ENCODE measurements at regions not wholly inside any gene's neighbourhood (a gene's known extent, or its start where the extent isn't known, plus 50 kb on each side); places are given as distances from the start of the nearest gene placed in this dataset.
A peak's percentile ranks its signal among the peaks of the same experiment; 100 is the strongest.

- no peak for DNase-seq (ENCODE audit: low spot score)
- no peak overlapping the region for H3K27ac ChIP-seq
- no peak overlapping the region for H3K4me3 ChIP-seq
- peak; percentile 89 for TF ChIP-seq CTCF (IDR thresholded peaks at IDR 0.05)
Observed at GRCh38 chr20:4607287-4607713, 79.0 kb upstream of the PRNP start.

- Histone ChIP-seq H3K27ac (no peak overlapping the region), H3K4me3 (no peak overlapping the region)
- TF ChIP-seq CTCF (IDR thresholded peaks at IDR 0.05), result no peak
- DNase-seq (ENCODE audit: low spot score), result no peak
Observed at GRCh38 chr20:4606051-4606450, 80.2 kb upstream of the PRNP start.

GRCh38 chr20:4605166-4605565 is 81.1 kb upstream of the PRNP start:
- no peak for TF ChIP-seq CTCF (IDR thresholded peaks at IDR 0.05)
- Histone ChIP-seq H3K27ac (no peak overlapping the region), H3K4me3 (no peak overlapping the region)
- no peak for DNase-seq (ENCODE audit: low spot score)

- no peak overlapping the region for H3K4me3 ChIP-seq
- no peak for DNase-seq (ENCODE audit: low spot score)
- no peak for TF ChIP-seq CTCF (IDR thresholded peaks at IDR 0.05)
- H3K27ac ChIP-seq, result no peak overlapping the region
Observed at GRCh38 chr20:4604580-4604979, 81.7 kb upstream of the PRNP start.

GRCh38 chr20:4603724-4604123 is 82.5 kb upstream of the PRNP start:
- H3K27ac ChIP-seq, result no peak overlapping the region
- TF ChIP-seq CTCF (IDR thresholded peaks at IDR 0.05), result no peak
- no peak for DNase-seq (ENCODE audit: low spot score)
- H3K4me3 ChIP-seq, result no peak overlapping the region

GRCh38 chr20:4602297-4602631 is 84.0 kb upstream of the PRNP start:
- no peak for TF ChIP-seq CTCF (IDR thresholded peaks at IDR 0.05)
- H3K4me3 ChIP-seq, result no peak overlapping the region
- no peak overlapping the region for H3K27ac ChIP-seq
- no peak for DNase-seq (ENCODE audit: low spot score)

- TF ChIP-seq CTCF (IDR thresholded peaks at IDR 0.05), result no peak
- DNase-seq (ENCODE audit: low spot score), result no peak
- Histone ChIP-seq H3K4me3 (no peak overlapping the region), H3K27ac (no peak overlapping the region)
Observed at GRCh38 chr20:4601630-4602296, 84.5 kb upstream of the PRNP start.
